ENCODE measurements at regions not wholly inside any gene's neighbourhood (a gene's known extent, or its start where the extent isn't known, plus 50 kb on each side); places are given as distances from the start of the nearest gene placed in this dataset.

DNA sequence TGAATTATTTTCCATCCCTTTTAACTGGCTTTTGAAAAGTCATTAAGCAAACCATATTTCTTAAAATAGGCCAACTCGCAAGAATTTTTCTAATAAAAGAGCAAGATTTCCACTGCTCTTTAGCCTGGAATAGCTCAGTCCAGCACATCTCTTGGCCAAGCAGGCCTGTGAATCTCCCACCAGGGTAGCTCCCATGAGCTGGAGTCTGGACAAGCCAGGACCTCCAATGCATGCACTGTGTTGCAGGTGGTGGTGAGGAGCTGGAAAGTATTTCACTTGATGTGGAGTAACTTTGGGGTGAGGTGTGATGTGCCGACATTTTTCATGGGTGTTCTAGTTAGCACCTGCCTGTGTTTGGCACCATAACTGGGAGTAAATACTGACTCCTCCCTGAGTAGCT, 117.3 kb upstream of the TBX20 start:
- Histone ChIP-seq H3K36me3 (ENCODE audit: control insufficient read depth, insufficient read depth, low read length) (no peaks in the 10 kb centered on the region), H3K4me3 (ENCODE audit: low read length) (no peak overlapping the region), H3K27me3 (ENCODE audit: control insufficient read depth, insufficient read depth, low read length) (no peaks in the 10 kb centered on the region), H3K9me3 (ENCODE audit: control insufficient read depth, insufficient read depth, low read length) (no peaks in the 10 kb centered on the region), H3K4me1 (ENCODE audit: control insufficient read depth, insufficient read depth, low read length) (no peaks in the 10 kb centered on the region), H3K27ac (ENCODE audit: low read length) (no peak overlapping the region)
- Mint-ChIP-seq H3K27me3 (ENCODE audit: low read depth in 2 of 2) (peaks cover 6 to 8% of the 10 kb centered on the region in 2 donors), H3K4me3 (no peak overlapping the region), H3K4me1 (no peaks in the 10 kb centered on the region), H3K27ac (no peak overlapping the region), H3K36me3 (no peaks in the 10 kb centered on the region), H3K9me3 (no peaks in the 10 kb centered on the region)
- ATAC-seq (no peak), DNase-seq (no peak)
- TF ChIP-seq, protein P1, sequence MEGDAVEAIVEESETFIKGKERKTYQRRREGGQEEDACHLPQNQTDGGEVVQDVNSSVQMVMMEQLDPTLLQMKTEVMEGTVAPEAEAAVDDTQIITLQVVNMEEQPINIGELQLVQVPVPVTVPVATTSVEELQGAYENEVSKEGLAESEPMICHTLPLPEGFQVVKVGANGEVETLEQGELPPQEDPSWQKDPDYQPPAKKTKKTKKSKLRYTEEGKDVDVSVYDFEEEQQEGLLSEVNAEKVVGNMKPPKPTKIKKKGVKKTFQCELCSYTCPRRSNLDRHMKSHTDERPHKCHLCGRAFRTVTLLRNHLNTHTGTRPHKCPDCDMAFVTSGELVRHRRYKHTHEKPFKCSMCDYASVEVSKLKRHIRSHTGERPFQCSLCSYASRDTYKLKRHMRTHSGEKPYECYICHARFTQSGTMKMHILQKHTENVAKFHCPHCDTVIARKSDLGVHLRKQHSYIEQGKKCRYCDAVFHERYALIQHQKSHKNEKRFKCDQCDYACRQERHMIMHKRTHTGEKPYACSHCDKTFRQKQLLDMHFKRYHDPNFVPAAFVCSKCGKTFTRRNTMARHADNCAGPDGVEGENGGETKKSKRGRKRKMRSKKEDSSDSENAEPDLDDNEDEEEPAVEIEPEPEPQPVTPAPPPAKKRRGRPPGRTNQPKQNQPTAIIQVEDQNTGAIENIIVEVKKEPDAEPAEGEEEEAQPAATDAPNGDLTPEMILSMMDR (IDR thresholded peaks at IDR 0.05) = no peak
- intact Hi-C loops (cut with micrococcal nuclease) = no loop called here
- WGBS (ENCODE audit: insufficient coverage) = 98% methylated on average over 2 of the region's 2 CpGs

- H3K9me3 Mint-ChIP-seq = no peaks in the 10 kb centered on the region
- H3K36me3 Mint-ChIP-seq = no peaks in the 10 kb centered on the region
Observed at GRCh38 chr7:35370687-35371086, 116.8 kb upstream of the TBX20 start.

GRCh38 chr7:35366167-35367155, 112.6 kb upstream of the TBX20 start:
- Mint-ChIP-seq H3K4me3 (no peak overlapping the region), H3K9me3 (no peaks in the 10 kb centered on the region), H3K36me3 (no peaks in the 10 kb centered on the region), H3K4me1 (no peaks in the 10 kb centered on the region), H3K27ac (no peak overlapping the region), H3K27me3 (ENCODE audit: low read depth in 2 of 2) (no peaks in the 10 kb centered on the region)
- Histone ChIP-seq H3K27me3 (ENCODE audit: control insufficient read depth, insufficient read depth, low read length) (no peaks in the 10 kb centered on the region), H3K4me3 (ENCODE audit: low read length) (no peak overlapping the region), H3K4me1 (ENCODE audit: control insufficient read depth, insufficient read depth, low read length) (no peaks in the 10 kb centered on the region), H3K9me3 (ENCODE audit: control insufficient read depth, insufficient read depth, low read length) (no peaks in the 10 kb centered on the region), H3K27ac (ENCODE audit: low read length) (no peak overlapping the region), H3K36me3 (ENCODE audit: control insufficient read depth, insufficient read depth, low read length) (no peaks in the 10 kb centered on the region)
- WGBS (ENCODE audit: insufficient coverage) = 80% methylated on average over 6 of the region's 6 CpGs
- DNase-seq (no peak), ATAC-seq (no peak)
- intact Hi-C loops (cut with micrococcal nuclease) = no loop called here
- TF ChIP-seq, protein P1 (IDR thresholded peaks at IDR 0.05) = no peak

More at GRCh38 chr7:35370687-35371086, 116.8 kb upstream of the TBX20 start:
- no peak overlapping the region for H3K4me3 ChIP-seq (ENCODE audit: low read length)
- H3K4me1 Mint-ChIP-seq = no peaks in the 10 kb centered on the region
- no peak overlapping the region for H3K4me3 Mint-ChIP-seq
- no peak for DNase-seq
- TF ChIP-seq, protein P1 (IDR thresholded peaks at IDR 0.05) = no peak
- no peaks in the 10 kb centered on the region for H3K36me3 ChIP-seq (ENCODE audit: control insufficient read depth, insufficient read depth, low read length)
- WGBS (ENCODE audit: insufficient coverage) = 77% methylated on average over 2 of the region's 2 CpGs
- no peaks in the 10 kb centered on the region for H3K4me1 ChIP-seq (ENCODE audit: control insufficient read depth, insufficient read depth, low read length)
- intact Hi-C loops (cut with micrococcal nuclease) = no loop called here
- peaks cover 6 to 8% of the 10 kb centered on the region in 2 donors for H3K27me3 Mint-ChIP-seq (ENCODE audit: low read depth in 2 of 2)
- ATAC-seq = no peak
- no peak overlapping the region for H3K27ac Mint-ChIP-seq
- no peaks in the 10 kb centered on the region for H3K27me3 ChIP-seq (ENCODE audit: control insufficient read depth, insufficient read depth, low read length)
- no peaks in the 10 kb centered on the region for H3K9me3 ChIP-seq (ENCODE audit: control insufficient read depth, insufficient read depth, low read length)
- H3K27ac ChIP-seq (ENCODE audit: low read length) = no peak overlapping the region
